ENCODE measurements at regions not wholly inside any gene's neighbourhood (a gene's known extent, or its start where the extent isn't known, plus 50 kb on each side); places are given as distances from the start of the nearest gene placed in this dataset.

DNA sequence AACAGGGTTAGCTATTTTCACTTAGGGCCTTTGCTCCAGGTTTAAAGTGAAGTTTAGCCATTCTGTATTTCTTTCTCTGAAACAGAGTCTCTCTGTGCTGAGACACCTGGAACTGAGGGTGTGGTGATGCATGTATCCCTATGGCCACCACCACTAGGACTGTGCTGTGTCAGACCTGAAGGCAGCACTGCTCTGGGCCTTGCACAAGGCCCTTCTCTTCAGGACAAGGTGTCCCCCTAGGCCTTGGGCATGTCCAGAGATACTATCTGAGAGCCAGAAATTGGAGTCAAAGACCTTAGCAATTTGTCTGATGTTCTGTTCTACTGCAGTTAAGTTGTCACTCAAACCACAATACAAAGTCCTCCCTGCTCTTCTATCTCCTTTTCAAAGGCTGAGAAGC, 1649.2 kb downstream of the AMY1C start:
- H3K4me2 ChIP-seq (ENCODE audit: control insufficient read depth, insufficient read depth) = no peak overlapping the region
- ChIA-PET POLR2A (no interaction called here), CTCF (no interaction called here), SMC1A (ENCODE audit: uncharacterized antibody, unreplicated experiment) (no interaction called here), RAD21 (ENCODE audit: unreplicated experiment) (no interaction called here)
- no peak for ATAC-seq
- H3K9ac ChIP-seq (ENCODE audit: control insufficient read depth, insufficient read depth, low read length) = no peak overlapping the region
- no peaks in the 10 kb centered on the region for H3K9me3 ChIP-seq (replicated peaks; ENCODE audit: control insufficient read depth, insufficient read depth, low read length)
- H2AFZ ChIP-seq (ENCODE audit: control insufficient read depth, low read depth, low read length) = no peak overlapping the region
- no peak for TF ChIP-seq SIN3A (IDR thresholded peaks at IDR 0.05; ENCODE audit: low read depth, low read length)
- no peak for TF ChIP-seq RUNX3 (IDR thresholded peaks at IDR 0.05; ENCODE audit: low read length)
- no peak for TF ChIP-seq NRF1 (conservative IDR thresholded peaks at IDR 0.05; ENCODE audit: low read depth, low read length)
- TF ChIP-seq FOS (IDR thresholded peaks at IDR 0.05; ENCODE audit: borderline replicate concordance, extremely low read depth, insufficient read length) = no peak
- TF ChIP-seq YBX1 (IDR thresholded peaks at IDR 0.05) = no peak
- no peak for TF ChIP-seq NKRF (conservative IDR thresholded peaks at IDR 0.05)
- no peak for TF ChIP-seq TCF7 (IDR thresholded peaks at IDR 0.05; ENCODE audit: borderline replicate concordance)
- TF ChIP-seq RAD51 (IDR thresholded peaks at IDR 0.05) = no peak
- TF ChIP-seq CBFB (IDR thresholded peaks at IDR 0.05; ENCODE audit: low read depth) = no peak
- TF ChIP-seq CHD1 (IDR thresholded peaks at IDR 0.05; ENCODE audit: low read depth, low read length) = no peak
- no peak for TF ChIP-seq EZH2 (IDR thresholded peaks at IDR 0.05; ENCODE audit: borderline replicate concordance, control insufficient read depth, low read depth, low read length)
- no peak for TF ChIP-seq TBL1XR1 (IDR thresholded peaks at IDR 0.05; ENCODE audit: low read depth, low read length)
- intact Hi-C loops (cut with micrococcal nuclease; ENCODE audit: unreplicated experiment) = no loop called here
- no TSS peak for BruUV-seq (replicated peaks)
- H3K27me3 ChIP-seq (replicated peaks in 1 of 2; ENCODE audit: control insufficient read depth in 2 of 2, insufficient read depth in 2 of 2, low read length in 1 of 2) = no peaks in the 10 kb centered on the region
- H3K4me1 ChIP-seq (ENCODE audit: control insufficient read depth, insufficient read depth, low read length) = no peaks in the 10 kb centered on the region
- no peaks in the 10 kb centered on the region for H3K79me2 ChIP-seq (ENCODE audit: control insufficient read depth, insufficient read depth, low read length)
- no peak for FAIRE-seq
- no peak for DNase-seq (ENCODE audit: low read depth, low spot score)
- no peaks in the 10 kb centered on the region for H3K36me3 ChIP-seq (ENCODE audit: control insufficient read depth in 2 of 2, insufficient read depth in 2 of 2, low read length in 1 of 2)
- no peaks in the 10 kb centered on the region for H4K20me1 ChIP-seq (ENCODE audit: control insufficient read depth, insufficient read depth)
- H3K4me3 ChIP-seq = no peak overlapping the region
- H3K27ac ChIP-seq (ENCODE audit: control insufficient read depth, insufficient read depth) = no peak overlapping the region
- in situ Hi-C loops (cut with MboI) = no loop called here

All from GM12878 (cell line).